H1 (cell line): ENCODE measurements at regions not wholly inside any gene's neighbourhood (a gene's known extent, or its start where the extent isn't known, plus 50 kb on each side); places are given as distances from the start of the nearest gene placed in this dataset.

Source experiments
- CTCF ChIA-PET: fragments of 300-600 bp; sonication (Branson Sonifier 250); formaldehyde crosslinking; loops from one replicate; lab custom pipeline; 2021; ENCODE audit not compliant: partially characterized antibody; lab: Charles Lee
- POLR2A ChIA-PET: fragments of 300-600 bp; sonication (Branson Sonifier 250); formaldehyde crosslinking; loops from one replicate; lab custom pipeline; 2021; ENCODE audit warnings: inconsistent platforms; ENCODE audit not compliant: partially characterized antibody; lab: Charles Lee
- DNase-seq, 2 experiments: peaks; one replicate each; pipeline versions ENCODE4 v3.0.0 to v3.0.0-alpha.2; 2010 to 2022; ENCODE audit warnings: low spot score in 2 of 2, low read depth in 1 of 2, mixed read lengths in 1 of 2
- FAIRE-seq: peaks from 2 replicates; lab custom pipeline; 2011; peaks lifted over from hg19 to GRCh38; lab: Jason Lieb, UNC
- H2AFZ ChIP-seq: 2 replicates; pipeline ENCODE4 v1.8.1; 2012; ENCODE audit warnings: low read length, inconsistent platforms
- H2AK5ac ChIP-seq: 2 replicates; pipeline ENCODE4 v1.6.1; 2013; ENCODE audit warnings: low read depth, low read length
- H2BK120ac ChIP-seq: replicated peaks from 2 replicates; pipeline ENCODE3; 2013; ENCODE audit warnings: low read depth, low read length, inconsistent platforms
- H2BK12ac ChIP-seq: 2 replicates; pipeline ENCODE4 v1.6.1; 2013; ENCODE audit warnings: low read depth, low read length
- H2BK15ac ChIP-seq: 2 replicates; pipeline ENCODE4 v1.6.1; 2013; ENCODE audit warnings: low read length
- H2BK20ac ChIP-seq: 2 replicates; pipeline ENCODE4 v1.6.1; 2013; ENCODE audit warnings: low read length
- H2BK5ac ChIP-seq: 2 replicates; pipeline ENCODE4 v1.6.1; 2013; ENCODE audit warnings: low read depth, low read length
- H3K14ac ChIP-seq: 2 replicates; pipeline ENCODE4 v1.6.1; 2013; ENCODE audit warnings: inconsistent platforms; ENCODE audit not compliant: insufficient read length
- H3K18ac ChIP-seq: 2 replicates; pipeline ENCODE4 v1.6.1; 2013; ENCODE audit warnings: low read length; ENCODE audit errors: extremely low read depth
- H3K23ac ChIP-seq: 2 replicates; pipeline ENCODE4 v1.6.1; 2013; ENCODE audit warnings: inconsistent platforms; ENCODE audit not compliant: insufficient read length
- H3K23me2 ChIP-seq: 2 replicates; pipeline ENCODE4 v1.6.1; 2013; ENCODE audit warnings: low read depth, low read length
- H3K27ac ChIP-seq: 2 replicates; pipeline ENCODE4 v1.6.1; 2011; ENCODE audit warnings: low read depth, low read length, inconsistent platforms
- H3K27me3 ChIP-seq, 4 experiments: replicated peaks in 1 of 4; 1 replicate in 1 of 4; 2 replicates in 3 of 4; pipeline versions ENCODE4 v1.6.1 to v1.8.1; 2011 to 2013; ENCODE audit warnings: low read length in 3 of 4, mild to moderate bottlenecking in 3 of 4, inconsistent platforms in 2 of 4, mixed read lengths in 2 of 4, moderate library complexity in 1 of 4; ENCODE audit not compliant: control insufficient read depth in 3 of 4, insufficient read depth in 3 of 4; ENCODE audit errors: extremely low read depth in 1 of 4
- H3K36me3 ChIP-seq, 4 experiments: 2 replicates each; pipeline versions ENCODE4 v1.6.1 to v1.8.1; 2011 to 2013; ENCODE audit warnings: mild to moderate bottlenecking in 4 of 4, low read length in 3 of 4, moderate library complexity in 2 of 4, control low read depth in 1 of 4, inconsistent platforms in 1 of 4; ENCODE audit not compliant: insufficient read depth in 4 of 4, control insufficient read depth in 2 of 4
- H3K4ac ChIP-seq: replicated peaks from 2 replicates; pipeline ENCODE3; 2013; ENCODE audit warnings: low read length, low read depth, mixed read lengths, inconsistent platforms; ENCODE audit not compliant: insufficient read length
- H3K4me1 ChIP-seq, 4 experiments: replicated peaks in 1 of 4; 1 replicate in 1 of 4; 2 replicates in 3 of 4; pipeline versions ENCODE4 v1.6.1 to v1.8.1; 2011 to 2013; ENCODE audit warnings: low read length in 3 of 4, inconsistent platforms in 2 of 4, mixed read lengths in 1 of 4; ENCODE audit not compliant: insufficient read depth in 4 of 4, control insufficient read depth in 3 of 4
- H3K4me2 ChIP-seq, 2 experiments: 2 replicates each; pipeline versions ENCODE4 v1.6.1 to v1.8.1; 2011 to 2013; ENCODE audit warnings: low read depth in 2 of 2, low read length in 2 of 2, control low read depth in 1 of 2, inconsistent platforms in 1 of 2, mild to moderate bottlenecking in 1 of 2; ENCODE audit not compliant: insufficient read depth in 1 of 2
- H3K4me3 ChIP-seq, 4 experiments: fragments of 200-600, 300-600 bp in 1 of 4; sonication (generic), shearing (Covaris generic), sonication (Bioruptor Twin) in 1 of 4; 2 replicates each; pipeline versions ENCODE4 v1.5.1 to v1.8.1; 2011 to 2016; ENCODE audit warnings: low read length in 4 of 4, low read depth in 3 of 4, control low read depth in 2 of 4, inconsistent platforms in 2 of 4, mild to moderate bottlenecking in 2 of 4, mixed read lengths in 1 of 4, moderate library complexity in 1 of 4; ENCODE audit not compliant: insufficient read depth in 2 of 4; ENCODE audit errors: extremely low read depth in 1 of 4
- H3K56ac ChIP-seq: replicated peaks from 2 replicates; pipeline ENCODE3; 2013; ENCODE audit warnings: low read depth, mild to moderate bottlenecking, mixed read lengths, low read length, inconsistent platforms; ENCODE audit not compliant: insufficient read length
- H3K79me1 ChIP-seq: 2 replicates; pipeline ENCODE4 v1.6.1; 2013; ENCODE audit warnings: low read depth, low read length, control low read depth
- H3K79me2 ChIP-seq, 2 experiments: 2 replicates each; pipeline versions ENCODE4 v1.6.1 to v1.8.1; 2012 to 2013; ENCODE audit warnings: low read length in 2 of 2, mild to moderate bottlenecking in 2 of 2, inconsistent platforms in 1 of 2; ENCODE audit not compliant: insufficient read depth in 2 of 2, control insufficient read depth in 1 of 2
- H3K9ac ChIP-seq, 4 experiments: replicated peaks in 1 of 4; 1 replicate in 1 of 4; 2 replicates in 3 of 4; pipeline versions ENCODE4 v1.6.1 to v1.8.1; 2011 to 2013; ENCODE audit warnings: low read depth in 3 of 4, low read length in 3 of 4, control low read depth in 2 of 4, mild to moderate bottlenecking in 2 of 4, moderate library complexity in 2 of 4, inconsistent platforms in 1 of 4; ENCODE audit errors: extremely low read depth in 1 of 4
- H3K9me3 ChIP-seq, 2 experiments: 2 replicates each; pipeline versions ENCODE4 v1.6.1 to v1.8.1; 2012 to 2013; ENCODE audit warnings: mild to moderate bottlenecking in 2 of 2, moderate library complexity in 2 of 2, control low read depth in 1 of 2, inconsistent platforms in 1 of 2, low read depth in 1 of 2, low read length in 1 of 2, mixed read lengths in 1 of 2; ENCODE audit not compliant: insufficient read depth in 2 of 2
- H4K20me1 ChIP-seq, 2 experiments: replicated peaks in 1 of 2; 2 replicates each; pipeline versions ENCODE3 to v1.8.1; 2011 to 2013; ENCODE audit warnings: inconsistent platforms in 2 of 2, low read length in 2 of 2, mild to moderate bottlenecking in 1 of 2; ENCODE audit not compliant: insufficient read depth in 2 of 2, control insufficient read depth in 1 of 2
- H4K5ac ChIP-seq: 2 replicates; pipeline ENCODE4 v1.6.1; 2013; ENCODE audit warnings: low read length, low read depth, mixed read lengths, inconsistent platforms; ENCODE audit not compliant: insufficient read length
- H4K8ac ChIP-seq: 2 replicates; pipeline ENCODE4 v1.8.0; 2013; ENCODE audit warnings: mild to moderate bottlenecking, moderate library complexity, low read length, inconsistent platforms; ENCODE audit not compliant: insufficient read depth; ENCODE audit errors: extremely low read depth
- H4K91ac ChIP-seq: replicated peaks from 2 replicates; pipeline ENCODE3; 2013; ENCODE audit warnings: low read length, mixed read lengths, inconsistent platforms; ENCODE audit not compliant: insufficient read length
- FOSL1 ChIP-seq: IDR thresholded peaks from 2 replicates; pipeline ENCODE4 v1.6.1; 2011; ENCODE audit warnings: mild to moderate bottlenecking, low read depth, low read length, moderate library complexity; ENCODE audit not compliant: insufficient read depth
- GABPA ChIP-seq: IDR thresholded peaks from 2 replicates; pipeline ENCODE4 v1.6.1; 2011; ENCODE audit warnings: mild to moderate bottlenecking, low read length, moderate library complexity, borderline replicate concordance; ENCODE audit not compliant: insufficient read depth
- KDM1A ChIP-seq: fragments of 200-600, 300-600 bp; sonication (generic); IDR thresholded peaks from 2 replicates; pipeline ENCODE4 v1.7.1; 2016; ENCODE audit warnings: mild to moderate bottlenecking, low read length, borderline replicate concordance
- KDM4A ChIP-seq: IDR thresholded peaks from one replicate; pipeline ENCODE4 v1.7.1; 2012; ENCODE audit warnings: low read depth, mild to moderate bottlenecking, moderate library complexity, low read length, inconsistent platforms; ENCODE audit not compliant: severe bottlenecking
- WGBS, 2 experiments: shearing (Covaris generic) in 1 of 2; methylation state at CpG; one replicate each; pipeline versions ENCODE4 v1.1.6 to v1.1.7; 2013 to 2015; ENCODE audit warnings: low lambda C conversion rate in 2 of 2, mixed read lengths in 2 of 2, inconsistent platforms in 1 of 2, low coverage in 1 of 2, missing lambda C conversion rate in 1 of 2; ENCODE audit not compliant: insufficient replicate concordance in 2 of 2, insufficient coverage in 1 of 2, insufficient read length in 1 of 2; ENCODE audit errors: extremely low coverage in 1 of 2, missing lambda C conversion rate in 1 of 2; 5-methylcytosine and 5-hydroxymethylcytosine counted together

DNA sequence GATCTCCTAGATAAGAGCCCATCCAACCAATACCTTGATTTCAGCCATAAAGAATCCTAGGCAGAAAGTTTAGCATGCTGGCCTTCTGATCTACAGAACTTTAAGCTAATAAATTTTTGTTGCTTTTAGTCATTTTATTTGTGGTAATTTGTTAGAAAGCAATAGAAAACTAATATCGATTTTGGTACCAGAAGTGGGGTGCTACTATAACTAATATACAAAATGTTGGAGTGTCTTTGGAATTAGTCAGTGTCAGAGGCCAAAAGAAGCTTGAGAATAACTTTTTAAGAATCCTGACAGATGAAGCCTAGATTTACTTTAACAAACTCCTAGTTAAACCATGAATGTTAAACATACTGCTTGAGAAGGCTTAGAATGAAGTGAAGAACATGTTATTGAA is 83.6 kb upstream of the HSF2 start:
- H2BK15ac ChIP-seq: no peak overlapping the region
- H4K5ac ChIP-seq: no peak overlapping the region
- no peak overlapping the region for H3K27ac ChIP-seq
- no peak for FAIRE-seq
- no peak overlapping the region for H4K8ac ChIP-seq
- H3K56ac ChIP-seq: no peak overlapping the region
- no peak for DNase-seq
- TF ChIP-seq KDM4A (no peak), KDM1A (no peak), GABPA (no peak), FOSL1 (no peak)
- no peak overlapping the region for H3K18ac ChIP-seq
- no peaks in the 10 kb centered on the region for H3K79me1 ChIP-seq
- peaks cover 4 to 5% of the 10 kb centered on the region in 2 experiments; a peak in 2 of 4 replicates for H3K9me3 ChIP-seq
- H3K23ac ChIP-seq: no peak overlapping the region
- no peaks in the 10 kb centered on the region for H3K27me3 ChIP-seq
- H2BK5ac ChIP-seq: no peak overlapping the region
- 83% methylated on average over 1 of the region's 1 CpG; no CpG with 5 or more reads in 1 of the 2 experiments for WGBS, 2 experiments
- no peaks in the 10 kb centered on the region for H4K20me1 ChIP-seq
- H2BK12ac ChIP-seq: no peak overlapping the region
- CTCF ChIA-PET: interaction anchor here (0.6 kb wide), 1 partner anchor 67 kb away, joined by 3 read pairs; no protein-coding TSS in a partner anchor
- no peak overlapping the region for H2BK20ac ChIP-seq
- no peaks in the 10 kb centered on the region for H3K4me1 ChIP-seq
- no peak overlapping the region for H2AK5ac ChIP-seq
- H3K14ac ChIP-seq: no peak overlapping the region
- no peak overlapping the region for H3K4ac ChIP-seq
- POLR2A ChIA-PET: no interaction called here
- no peaks in the 10 kb centered on the region for H3K79me2 ChIP-seq
- H2AFZ ChIP-seq: no peak overlapping the region
- no peak overlapping the region for H2BK120ac ChIP-seq
- H3K36me3 ChIP-seq: no peaks in the 10 kb centered on the region; a peak in 1 of 8 replicates
- H3K4me2 ChIP-seq: no peak overlapping the region
- no peak overlapping the region for H3K9ac ChIP-seq
- no peak overlapping the region for H4K91ac ChIP-seq
- no peaks in the 10 kb centered on the region; the same call in 1 of the 2 replicates for H3K23me2 ChIP-seq
- H3K4me3 ChIP-seq: no peak overlapping the region
